Right lobe of liver (tissue), 4 donors: ENCODE measurements at regions not wholly inside any gene's neighbourhood (a gene's known extent, or its start where the extent isn't known, plus 50 kb on each side); places are given as distances from the start of the nearest gene placed in this dataset.

Experiments used
- CTCF ChIP-seq, 4 donors: fragments of 200-600 bp in 3 of 4; fragments of 450-650 bp in 1 of 4; IDR thresholded peaks; one replicate each; pipeline versions ENCODE4 v1.5.1 to v1.8.0; 2016 to 2022; ENCODE audit warnings: antibody characterized with exemption in 4 of 4, mild to moderate bottlenecking in 2 of 4
- POLR2A ChIP-seq: fragments of 450-650 bp; IDR thresholded peaks from one replicate; pipeline ENCODE4 v1.6.1; 2017; ENCODE audit warnings: antibody characterized with exemption, mild to moderate bottlenecking
- donor health status: DM: no; HTN: no; CAD: no.
- donor health status: DM: no; HTN: no; CAD: no.
- donor health status: DM: no; HTN: yes; CAD: no.

GRCh38 chr2:49830846-49831245 is 676.5 kb upstream of the FSHR start:
- no peak for TF ChIP-seq CTCF (IDR thresholded peaks at IDR 0.05)
- no peak for TF ChIP-seq POLR2A
